Neural cell (in vitro differentiated cells): ENCODE measurements at regions not wholly inside any gene's neighbourhood (a gene's known extent, or its start where the extent isn't known, plus 50 kb on each side); places are given as distances from the start of the nearest gene placed in this dataset.

ENCODE experiments used
- H2AFZ ChIP-seq: fragments of 200-600, 300-800 bp; sonication (generic), shearing (Covaris generic); 2 replicates; pipeline ENCODE4 v1.6.0; 2014; ENCODE audit warnings: low read depth, mild to moderate bottlenecking, antibody characterized with exemption, low read length, moderate library complexity
- H3F3A ChIP-seq: fragments of 200-600 bp; shearing (Covaris generic); 2 replicates; pipeline ENCODE4 v1.6.1; 2016; ENCODE audit warnings: mild to moderate bottlenecking, moderate library complexity, mixed read lengths, antibody characterized with exemption, low read length; ENCODE audit not compliant: insufficient read depth, poor library complexity, severe bottlenecking
- H3K27ac ChIP-seq: fragments of 200-600, 300-800 bp; sonication (generic), shearing (Covaris generic); 2 replicates; pipeline ENCODE4 v1.5.1; 2014; ENCODE audit warnings: mild to moderate bottlenecking, low read length, moderate library complexity
- H3K27me3 ChIP-seq: fragments of 300-800, 200-600 bp; sonication (generic), shearing (Covaris generic); 2 replicates; pipeline ENCODE4 v1.6.0; 2014; ENCODE audit warnings: mild to moderate bottlenecking, low read depth, low read length, moderate library complexity; ENCODE audit not compliant: insufficient read depth
- H3K36me3 ChIP-seq: fragments of 300-800, 200-600 bp; sonication (generic), shearing (Covaris generic); 2 replicates; pipeline ENCODE4 v1.5.1; 2014; ENCODE audit warnings: mild to moderate bottlenecking, antibody characterized with exemption, low read length, moderate library complexity; ENCODE audit not compliant: insufficient read depth
- H3K4me2 ChIP-seq: fragments of 300-800, 200-600 bp; sonication (generic), shearing (Covaris generic); 2 replicates; pipeline ENCODE4 v1.6.0; 2014; ENCODE audit warnings: mild to moderate bottlenecking, low read length
- H3K4me3 ChIP-seq: fragments of 300-800, 200-600 bp; sonication (generic), shearing (Covaris generic); 2 replicates; pipeline ENCODE4 v1.5.1; 2014; ENCODE audit warnings: mild to moderate bottlenecking, low read length, moderate library complexity
- H3K79me2 ChIP-seq: fragments of 200-600 bp; shearing (Covaris generic); replicated peaks from 2 replicates; pipeline ENCODE4 v1.6.0; 2014; ENCODE audit warnings: mild to moderate bottlenecking, low read length, moderate library complexity; ENCODE audit not compliant: insufficient read depth
- H3K9ac ChIP-seq: fragments of 300-800, 200-600 bp; sonication (generic), shearing (Covaris generic); 2 replicates; pipeline ENCODE4 v1.6.1; 2016; ENCODE audit warnings: mild to moderate bottlenecking, low read length, mixed read lengths
- H3K9me2 ChIP-seq: fragments of 200-600 bp; shearing (Covaris generic); 2 replicates; pipeline ENCODE4 v1.6.1; 2016; ENCODE audit warnings: mild to moderate bottlenecking, low read length, mixed read lengths; ENCODE audit not compliant: insufficient read depth
- H3K9me3 ChIP-seq: fragments of 200-600, 300-800 bp; sonication (generic), shearing (Covaris generic); 2 replicates; pipeline ENCODE4 v1.6.1; 2016; ENCODE audit warnings: mild to moderate bottlenecking, mixed run types, low read length, moderate library complexity, mixed read lengths
- H4K20me1 ChIP-seq: fragments of 200-600 bp; shearing (Covaris generic); 2 replicates; pipeline ENCODE4 v1.6.1; 2016; ENCODE audit warnings: mild to moderate bottlenecking, mixed run types; ENCODE audit not compliant: insufficient read depth
- CTCF ChIP-seq: fragments of 450-650 bp; IDR thresholded peaks from 2 replicates; pipeline ENCODE4 v1.5.1; 2014; ENCODE audit warnings: antibody characterized with exemption, mild to moderate bottlenecking, moderate library complexity; ENCODE audit not compliant: poor library complexity, severe bottlenecking
- EP300 ChIP-seq: fragments of 450-650 bp; conservative IDR thresholded peaks from 2 replicates; pipeline ENCODE4 v1.6.1; 2014; ENCODE audit warnings: antibody characterized with exemption, mild to moderate bottlenecking, moderate library complexity; ENCODE audit not compliant: poor library complexity, severe bottlenecking
- EZH2 ChIP-seq: fragments of 200-600, 300-800 bp; shearing (Covaris generic), sonication (generic); IDR thresholded peaks from 2 replicates; pipeline ENCODE4 v1.6.1; 2014; ENCODE audit warnings: antibody characterized with exemption, low read length, borderline replicate concordance, mild to moderate bottlenecking; ENCODE audit not compliant: insufficient read depth, poor library complexity, severe bottlenecking
- MXI1 ChIP-seq: fragments of 450-650 bp; conservative IDR thresholded peaks from 2 replicates; pipeline ENCODE4 v1.6.1; 2014; ENCODE audit warnings: antibody characterized with exemption, mild to moderate bottlenecking; ENCODE audit not compliant: poor library complexity, severe bottlenecking
- POLR2AphosphoS5 ChIP-seq: IDR thresholded peaks from 2 replicates; pipeline ENCODE4 v1.6.1; 2012
- RAD21 ChIP-seq: fragments of 450-650 bp; conservative IDR thresholded peaks from 2 replicates; pipeline ENCODE4 v1.6.1; 2014; ENCODE audit warnings: antibody characterized with exemption, mild to moderate bottlenecking, moderate library complexity
- REST ChIP-seq: IDR thresholded peaks from 2 replicates; pipeline ENCODE4 v1.6.1; 2012; ENCODE audit warnings: borderline replicate concordance
- SMC3 ChIP-seq: fragments of 450-650 bp; conservative IDR thresholded peaks from 2 replicates; pipeline ENCODE4 v1.6.1; 2014; ENCODE audit warnings: antibody characterized with exemption, mild to moderate bottlenecking, moderate library complexity; ENCODE audit not compliant: poor library complexity
- TAF1 ChIP-seq: IDR thresholded peaks from 2 replicates; pipeline ENCODE4 v1.6.1; 2012; ENCODE audit warnings: low read depth

- Histone ChIP-seq H3K9me2 (no peaks in the 10 kb centered on the region), H3K27ac (no peak overlapping the region), H4K20me1 (no peaks in the 10 kb centered on the region), H3K9ac (no peak overlapping the region), H3K9me3 (no peaks in the 10 kb centered on the region), H2AFZ (no peak overlapping the region), H3K79me2 (no peaks in the 10 kb centered on the region), H3K27me3 (no peaks in the 10 kb centered on the region), H3K4me3 (peak overlapping the region; percentile 25), H3K36me3 (no peaks in the 10 kb centered on the region), H3F3A (no peaks in the 10 kb centered on the region), H3K4me2 (no peak overlapping the region)
- TF ChIP-seq CTCF (no peak), REST (no peak), EZH2 (no peak), POLR2AphosphoS5 (no peak)
These were observed 82.5 kb upstream of the CREB5 start for GRCh38 chr7:28329661-28330363.

- Histone ChIP-seq H3K9me3 (no peaks in the 10 kb centered on the region), H3F3A (no peaks in the 10 kb centered on the region), H3K4me2 (no peak overlapping the region), H3K9me2 (no peaks in the 10 kb centered on the region), H3K9ac (no peak overlapping the region), H3K4me3 (no peak overlapping the region), H3K27ac (no peak overlapping the region), H2AFZ (no peak overlapping the region), H3K36me3 (no peaks in the 10 kb centered on the region), H3K79me2 (no peaks in the 10 kb centered on the region), H3K27me3 (no peaks in the 10 kb centered on the region), H4K20me1 (no peaks in the 10 kb centered on the region)
- TF ChIP-seq CTCF (no peak), POLR2AphosphoS5 (no peak), EP300 (no peak), SMC3 (no peak), EZH2 (no peak), REST (no peak), TAF1 (no peak), MXI1 (no peak), RAD21 (no peak)
These were observed 81.8 kb upstream of the CREB5 start for GRCh38 chr7:28330384-28331070.
